ENCODE measurements at regions not wholly inside any gene's neighbourhood (a gene's known extent, or its start where the extent isn't known, plus 50 kb on each side); places are given as distances from the start of the nearest gene placed in this dataset.
"Not testable (repeated sequence)": the region's sequence is repeated elsewhere in the genome, so short reads cannot be mapped to it uniquely, and the experiment has no call there.

DNA sequence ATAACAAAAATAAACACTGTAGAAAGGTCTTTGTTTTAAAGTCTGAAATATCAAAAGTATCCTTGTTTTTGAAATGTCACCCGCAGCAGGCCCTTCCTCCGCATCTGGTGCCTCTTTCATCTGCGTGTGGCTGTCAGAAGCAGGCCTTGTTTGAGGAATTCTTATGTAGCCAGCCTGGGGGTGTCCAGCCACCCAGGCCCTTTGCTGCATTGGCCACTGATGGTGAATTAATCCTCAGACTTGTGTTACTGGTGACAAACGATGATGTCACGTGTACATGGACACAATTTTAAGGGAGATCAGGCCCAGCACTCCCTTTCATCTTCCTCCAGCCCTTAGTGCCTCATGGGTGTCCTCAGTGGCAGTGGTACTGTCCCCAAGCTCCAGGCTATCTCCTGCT lies 208.0 kb upstream of the GALNT2 start:
- TF ChIP-seq, protein P1, sequence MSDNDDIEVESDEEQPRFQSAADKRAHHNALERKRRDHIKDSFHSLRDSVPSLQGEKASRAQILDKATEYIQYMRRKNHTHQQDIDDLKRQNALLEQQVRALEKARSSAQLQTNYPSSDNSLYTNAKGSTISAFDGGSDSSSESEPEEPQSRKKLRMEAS (IDR thresholded peaks at IDR 0.05; ENCODE audit: low read depth, low read length) = no peak
- TF ChIP-seq, protein P2, sequence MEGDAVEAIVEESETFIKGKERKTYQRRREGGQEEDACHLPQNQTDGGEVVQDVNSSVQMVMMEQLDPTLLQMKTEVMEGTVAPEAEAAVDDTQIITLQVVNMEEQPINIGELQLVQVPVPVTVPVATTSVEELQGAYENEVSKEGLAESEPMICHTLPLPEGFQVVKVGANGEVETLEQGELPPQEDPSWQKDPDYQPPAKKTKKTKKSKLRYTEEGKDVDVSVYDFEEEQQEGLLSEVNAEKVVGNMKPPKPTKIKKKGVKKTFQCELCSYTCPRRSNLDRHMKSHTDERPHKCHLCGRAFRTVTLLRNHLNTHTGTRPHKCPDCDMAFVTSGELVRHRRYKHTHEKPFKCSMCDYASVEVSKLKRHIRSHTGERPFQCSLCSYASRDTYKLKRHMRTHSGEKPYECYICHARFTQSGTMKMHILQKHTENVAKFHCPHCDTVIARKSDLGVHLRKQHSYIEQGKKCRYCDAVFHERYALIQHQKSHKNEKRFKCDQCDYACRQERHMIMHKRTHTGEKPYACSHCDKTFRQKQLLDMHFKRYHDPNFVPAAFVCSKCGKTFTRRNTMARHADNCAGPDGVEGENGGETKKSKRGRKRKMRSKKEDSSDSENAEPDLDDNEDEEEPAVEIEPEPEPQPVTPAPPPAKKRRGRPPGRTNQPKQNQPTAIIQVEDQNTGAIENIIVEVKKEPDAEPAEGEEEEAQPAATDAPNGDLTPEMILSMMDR (IDR thresholded peaks at IDR 0.05; ENCODE audit: low read depth, low read length) = no peak
- no peak for TF ChIP-seq POLR2A (IDR thresholded peaks at IDR 0.05; ENCODE audit: extremely low read depth, insufficient read length)
- TF ChIP-seq MYC (IDR thresholded peaks at IDR 0.05; ENCODE audit: low read depth, low read length) = no peak
- no peak overlapping the region for H3K4me3 ChIP-seq (ENCODE audit: low read depth, low read length)
- DNase-seq (ENCODE audit: low read depth) = no peak

DNA sequence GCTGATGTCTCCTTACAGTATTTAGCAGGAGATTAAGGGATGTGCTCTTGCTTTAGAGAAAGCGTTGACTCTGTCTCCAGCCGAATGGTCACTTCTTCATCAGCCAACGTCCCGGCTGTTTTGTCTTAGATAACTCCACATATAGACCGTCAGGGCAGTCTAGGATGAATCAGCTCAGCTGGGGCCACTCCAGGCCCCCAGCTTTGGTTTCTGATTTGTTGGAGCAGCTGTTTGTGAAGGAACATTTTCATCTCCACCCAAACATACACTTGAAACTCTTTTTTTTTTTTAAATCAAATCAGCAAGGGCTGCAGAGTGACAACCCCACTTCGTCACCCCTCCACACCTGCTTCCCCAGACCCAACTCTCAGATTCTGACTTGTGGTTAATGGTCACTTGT lies 206.1 kb upstream of the GALNT2 start:
- DNase-seq (ENCODE audit: low read depth) = no peak
- TF ChIP-seq, protein P1 (IDR thresholded peaks at IDR 0.05; ENCODE audit: low read depth, low read length) = no peak
- no peak for TF ChIP-seq MYC (IDR thresholded peaks at IDR 0.05; ENCODE audit: low read depth, low read length)
- no peak for TF ChIP-seq POLR2A (IDR thresholded peaks at IDR 0.05; ENCODE audit: extremely low read depth, insufficient read length)
- TF ChIP-seq, protein P2 (IDR thresholded peaks at IDR 0.05; ENCODE audit: low read depth, low read length) = no peak
- no peak overlapping the region for H3K4me3 ChIP-seq (ENCODE audit: low read depth, low read length)

DNA sequence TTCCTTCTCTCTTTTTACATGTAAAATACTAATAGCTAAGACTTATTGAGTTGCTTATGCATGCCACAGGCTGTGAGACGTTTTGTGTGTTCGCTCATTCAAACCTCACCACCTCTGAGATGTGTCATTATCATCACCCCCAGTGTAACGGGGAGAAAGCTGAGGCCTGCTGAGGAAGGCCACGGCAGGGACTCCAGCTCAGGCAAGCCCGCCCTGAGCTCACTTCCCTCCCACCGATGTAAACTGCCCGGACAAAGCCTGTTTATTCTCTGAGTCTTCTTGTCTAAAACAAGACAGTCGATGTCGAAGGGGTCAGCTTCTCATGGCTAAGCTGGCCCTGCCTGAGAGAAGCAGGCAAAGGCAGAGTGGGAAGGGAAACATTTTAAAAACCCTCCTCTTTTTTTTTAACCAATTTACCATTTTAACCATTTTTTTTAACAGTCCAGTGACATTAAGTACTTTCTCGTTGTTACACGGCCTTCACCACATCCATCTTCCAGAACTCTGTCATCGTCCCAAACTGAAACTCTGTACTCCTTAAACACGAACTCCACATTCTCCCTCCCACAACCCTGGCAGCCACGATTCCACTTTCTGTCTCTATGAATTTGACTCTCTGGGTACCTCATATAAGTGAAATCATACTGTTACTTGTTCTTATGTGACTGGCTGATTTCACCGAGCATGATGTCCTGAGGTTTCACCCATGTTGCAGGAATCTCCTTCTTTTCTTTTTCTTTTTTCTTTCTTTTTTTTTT lies 204.8 kb upstream of the GALNT2 start:
- no peak for DNase-seq (ENCODE audit: low read depth)
- TF ChIP-seq POLR2A (IDR thresholded peaks at IDR 0.05; ENCODE audit: extremely low read depth, insufficient read length) (no peak), MYC (IDR thresholded peaks at IDR 0.05; ENCODE audit: low read depth, low read length) (no peak)
- TF ChIP-seq, protein P1 (IDR thresholded peaks at IDR 0.05; ENCODE audit: low read depth, low read length) = no peak
- TF ChIP-seq, protein P2 (IDR thresholded peaks at IDR 0.05; ENCODE audit: low read depth, low read length) = no peak
- H3K4me3 ChIP-seq (ENCODE audit: low read depth, low read length) = no peak overlapping the region

DNA sequence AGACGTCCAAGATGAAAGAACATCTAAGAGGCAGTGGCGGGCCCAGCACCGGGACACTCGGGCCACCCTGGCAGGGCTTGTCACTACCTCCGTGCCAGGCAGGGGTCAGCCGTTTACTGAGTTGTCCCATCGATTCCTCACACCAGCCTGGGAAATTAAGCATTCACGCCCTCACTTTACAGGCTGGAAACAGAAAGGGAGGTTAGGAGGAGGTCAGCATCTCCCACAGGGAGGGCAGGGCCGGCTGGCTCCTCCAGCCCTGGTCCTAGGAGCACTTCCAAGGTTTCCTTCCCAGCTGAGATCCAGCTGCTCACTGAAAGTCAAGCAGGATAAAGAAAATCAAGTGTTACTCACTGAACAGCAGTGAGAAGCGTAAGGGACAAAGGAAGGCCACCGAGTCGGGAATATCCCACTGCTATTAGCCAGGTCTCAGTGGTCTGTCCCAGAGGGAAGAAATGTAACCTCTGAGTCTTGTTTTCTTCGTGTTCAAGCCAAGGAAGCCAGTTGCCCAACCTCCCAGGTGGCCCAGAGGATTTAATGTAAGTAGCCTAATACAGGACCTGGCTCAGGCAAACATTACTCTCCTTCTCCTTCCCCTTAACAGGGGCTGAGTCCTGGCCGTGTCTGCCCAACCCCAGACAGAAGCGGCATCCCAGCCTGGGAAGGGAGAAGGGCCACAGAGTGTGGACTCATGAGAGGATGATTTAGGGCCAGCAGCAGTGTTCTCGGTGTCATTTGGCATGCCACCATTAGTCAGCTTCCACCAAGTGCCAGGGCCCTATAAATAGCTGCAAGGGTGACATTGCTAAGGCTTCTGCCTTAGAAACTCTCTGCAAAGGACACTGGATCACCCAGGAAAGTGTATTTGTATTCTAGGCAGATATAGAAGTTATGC lies 203.1 kb upstream of the GALNT2 start:
- DNase-seq (ENCODE audit: low read depth) = no peak
- TF ChIP-seq, protein P2 (IDR thresholded peaks at IDR 0.05; ENCODE audit: low read depth, low read length) = no peak
- TF ChIP-seq, protein P1 (IDR thresholded peaks at IDR 0.05; ENCODE audit: low read depth, low read length) = no peak
- no peak for TF ChIP-seq MYC (IDR thresholded peaks at IDR 0.05; ENCODE audit: low read depth, low read length)
- no peak overlapping the region for H3K4me3 ChIP-seq (ENCODE audit: low read depth, low read length)

DNA sequence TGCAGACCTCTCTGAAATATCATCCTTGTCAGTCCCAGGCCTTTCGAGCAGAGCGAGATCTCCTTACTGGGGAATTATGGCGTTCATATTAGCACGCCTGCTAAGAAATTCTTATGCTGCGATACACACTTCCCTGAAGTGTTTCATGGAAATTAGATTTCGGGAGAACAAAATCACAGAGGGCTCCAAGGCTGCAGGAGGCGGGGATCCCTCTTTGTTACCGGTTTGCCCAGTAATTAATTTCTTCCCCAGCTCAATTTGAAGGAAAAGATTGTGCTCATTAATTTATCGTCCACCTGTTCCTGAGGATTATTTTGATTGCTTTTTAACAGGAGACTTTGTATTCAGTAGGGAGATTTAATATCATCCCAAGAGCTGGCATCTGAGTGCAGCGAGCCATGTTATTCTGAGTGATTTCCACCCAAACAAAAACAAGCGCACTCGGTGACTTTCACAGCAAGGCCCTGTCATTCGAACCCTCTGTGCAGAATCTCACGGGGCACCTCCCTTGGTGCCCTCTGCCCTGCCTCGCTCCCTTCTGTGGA lies 202.3 kb upstream of the GALNT2 start:
- TF ChIP-seq POLR2A (IDR thresholded peaks at IDR 0.05; ENCODE audit: extremely low read depth, insufficient read length) = no peak
- TF ChIP-seq, protein P1 (IDR thresholded peaks at IDR 0.05; ENCODE audit: low read depth, low read length) = no peak
- TF ChIP-seq, protein P2 (IDR thresholded peaks at IDR 0.05; ENCODE audit: low read depth, low read length) = no peak
- TF ChIP-seq MYC (IDR thresholded peaks at IDR 0.05; ENCODE audit: low read depth, low read length) = no peak
- no peak overlapping the region for H3K4me3 ChIP-seq (ENCODE audit: low read depth, low read length)
- DNase-seq (ENCODE audit: low read depth) = no peak

DNA sequence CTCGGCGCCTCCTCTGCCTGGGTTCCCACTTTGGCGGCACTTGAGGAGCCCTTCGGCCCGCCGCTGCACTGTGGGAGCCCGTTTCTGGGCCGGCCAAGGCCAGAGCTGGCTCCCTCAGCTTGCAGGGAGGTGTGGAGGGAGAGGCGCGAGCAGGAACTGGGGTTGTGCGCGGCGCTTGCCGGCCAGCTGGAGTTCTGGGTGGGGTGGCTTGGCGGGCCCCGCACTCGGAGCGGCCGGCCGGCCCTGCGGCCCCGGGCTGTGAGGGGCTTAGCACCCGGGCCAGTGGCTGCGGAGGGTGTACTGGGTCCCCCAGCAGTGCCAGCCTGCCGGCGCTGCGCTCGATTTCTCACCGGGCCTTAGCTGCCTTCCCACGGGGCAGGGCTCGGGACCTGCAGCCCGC lies 201.7 kb upstream of the GALNT2 start:
- not testable (repeated sequence) for DNase-seq (ENCODE audit: low read depth); H3K4me3 ChIP-seq (ENCODE audit: low read depth, low read length)

Measured in NB4 (cell line).